ENCODE measurements at regions not wholly inside any gene's neighbourhood (a gene's known extent, or its start where the extent isn't known, plus 50 kb on each side); places are given as distances from the start of the nearest gene placed in this dataset.

DNA sequence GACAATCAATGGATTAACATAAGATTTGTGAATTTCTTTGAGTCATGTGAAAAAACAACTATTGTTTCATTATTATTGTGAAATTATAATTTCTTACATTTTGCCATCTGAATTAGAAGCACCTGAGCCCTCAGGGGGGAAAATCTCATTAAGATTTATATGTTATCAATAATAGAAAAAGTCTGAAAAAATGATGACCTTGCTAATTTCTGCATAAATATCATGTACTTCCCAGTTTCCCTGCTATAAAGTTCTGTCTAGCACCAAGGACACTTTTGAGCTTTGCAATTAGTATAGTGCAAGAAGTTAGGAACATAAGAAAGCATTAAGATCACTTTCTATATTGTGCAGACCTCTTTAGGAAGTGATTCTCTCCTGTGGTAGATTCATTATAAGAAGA lies 488.3 kb upstream of the TUSC1 start:
- Histone ChIP-seq H3K36me3 (no peaks in the 10 kb centered on the region), H3K27me3 (no peaks in the 10 kb centered on the region), H3K4me3 (no peak overlapping the region), H3K4me1 (peaks cover 0 to 6% (median 0%) of the 10 kb centered on the region in 9 donors), H3K27ac (no peak overlapping the region), H3K9me3 (no peaks in the 10 kb centered on the region)
- TF ChIP-seq, protein P1, sequence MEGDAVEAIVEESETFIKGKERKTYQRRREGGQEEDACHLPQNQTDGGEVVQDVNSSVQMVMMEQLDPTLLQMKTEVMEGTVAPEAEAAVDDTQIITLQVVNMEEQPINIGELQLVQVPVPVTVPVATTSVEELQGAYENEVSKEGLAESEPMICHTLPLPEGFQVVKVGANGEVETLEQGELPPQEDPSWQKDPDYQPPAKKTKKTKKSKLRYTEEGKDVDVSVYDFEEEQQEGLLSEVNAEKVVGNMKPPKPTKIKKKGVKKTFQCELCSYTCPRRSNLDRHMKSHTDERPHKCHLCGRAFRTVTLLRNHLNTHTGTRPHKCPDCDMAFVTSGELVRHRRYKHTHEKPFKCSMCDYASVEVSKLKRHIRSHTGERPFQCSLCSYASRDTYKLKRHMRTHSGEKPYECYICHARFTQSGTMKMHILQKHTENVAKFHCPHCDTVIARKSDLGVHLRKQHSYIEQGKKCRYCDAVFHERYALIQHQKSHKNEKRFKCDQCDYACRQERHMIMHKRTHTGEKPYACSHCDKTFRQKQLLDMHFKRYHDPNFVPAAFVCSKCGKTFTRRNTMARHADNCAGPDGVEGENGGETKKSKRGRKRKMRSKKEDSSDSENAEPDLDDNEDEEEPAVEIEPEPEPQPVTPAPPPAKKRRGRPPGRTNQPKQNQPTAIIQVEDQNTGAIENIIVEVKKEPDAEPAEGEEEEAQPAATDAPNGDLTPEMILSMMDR (IDR thresholded peaks at IDR 0.05): no peak
- intact Hi-C loops (cut with DNase I): no loop called here
- ATAC-seq (no peak), DNase-seq (no peak)

DNA sequence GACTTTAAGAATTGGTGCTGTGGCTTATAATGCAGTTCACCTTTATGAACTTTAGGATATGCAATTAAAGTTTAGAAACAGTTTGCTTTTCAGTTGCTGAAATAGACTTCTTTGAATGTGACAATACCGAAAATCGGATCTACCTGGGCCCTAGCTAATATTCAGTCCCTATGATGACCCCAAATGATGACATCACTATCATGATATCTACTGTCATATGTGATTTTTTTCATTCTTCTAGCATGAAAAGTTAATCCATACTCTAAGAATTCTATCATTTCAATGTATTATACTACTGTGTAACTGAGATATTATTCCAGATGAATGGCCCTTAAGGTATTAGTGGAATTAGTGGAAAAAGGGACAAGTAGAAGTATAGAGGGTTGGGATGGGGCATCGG lies 487.2 kb upstream of the TUSC1 start:
- Histone ChIP-seq H3K9me3 (peaks cover 0 to 3% (median 0%) of the 10 kb centered on the region in 11 donors), H3K4me3 (no peak overlapping the region), H3K27me3 (no peaks in the 10 kb centered on the region), H3K27ac (no peak overlapping the region), H3K4me1 (peaks cover 0 to 5% (median 0%) of the 10 kb centered on the region in 9 donors), H3K36me3 (no peaks in the 10 kb centered on the region)
- ATAC-seq (no peak), DNase-seq (no peak)
- WGBS, 2 donors: 88 to 95% methylated on average over 3 of the region's 3 CpGs
- intact Hi-C loops (cut with DNase I): no loop called here
- TF ChIP-seq, protein P1 (IDR thresholded peaks at IDR 0.05): no peak

DNA sequence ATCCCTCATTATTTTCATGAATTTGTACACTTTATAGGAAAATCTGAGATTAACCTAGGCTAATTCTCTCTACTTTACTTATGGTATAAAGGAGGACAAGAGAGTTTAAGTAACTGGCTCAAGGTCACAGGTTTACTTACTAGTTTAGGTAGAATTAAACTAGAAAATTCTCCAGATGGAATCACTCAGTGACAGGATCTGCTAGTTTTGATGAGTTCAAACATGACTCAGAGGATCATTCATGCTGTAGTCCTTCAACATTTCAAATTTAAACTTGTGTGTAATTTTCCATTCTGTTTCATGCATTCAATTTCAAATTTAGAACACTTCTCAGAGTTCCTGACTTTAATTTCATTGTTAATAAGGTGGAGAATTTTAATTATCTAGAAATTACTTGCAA lies 485.7 kb upstream of the TUSC1 start:
- ATAC-seq (no peak), DNase-seq (no peak)
- H3K4me3 ChIP-seq: no peak overlapping the region
- intact Hi-C loops (cut with DNase I): no loop called here
- no peaks in the 10 kb centered on the region for H3K4me1 ChIP-seq
- no peaks in the 10 kb centered on the region for H3K27me3 ChIP-seq
- H3K27ac ChIP-seq: no peak overlapping the region
- H3K36me3 ChIP-seq: no peaks in the 10 kb centered on the region
- H3K9me3 ChIP-seq: peaks cover 0 to 4% (median 0%) of the 10 kb centered on the region in 11 donors
- TF ChIP-seq, protein P1 (IDR thresholded peaks at IDR 0.05): no peak

DNA sequence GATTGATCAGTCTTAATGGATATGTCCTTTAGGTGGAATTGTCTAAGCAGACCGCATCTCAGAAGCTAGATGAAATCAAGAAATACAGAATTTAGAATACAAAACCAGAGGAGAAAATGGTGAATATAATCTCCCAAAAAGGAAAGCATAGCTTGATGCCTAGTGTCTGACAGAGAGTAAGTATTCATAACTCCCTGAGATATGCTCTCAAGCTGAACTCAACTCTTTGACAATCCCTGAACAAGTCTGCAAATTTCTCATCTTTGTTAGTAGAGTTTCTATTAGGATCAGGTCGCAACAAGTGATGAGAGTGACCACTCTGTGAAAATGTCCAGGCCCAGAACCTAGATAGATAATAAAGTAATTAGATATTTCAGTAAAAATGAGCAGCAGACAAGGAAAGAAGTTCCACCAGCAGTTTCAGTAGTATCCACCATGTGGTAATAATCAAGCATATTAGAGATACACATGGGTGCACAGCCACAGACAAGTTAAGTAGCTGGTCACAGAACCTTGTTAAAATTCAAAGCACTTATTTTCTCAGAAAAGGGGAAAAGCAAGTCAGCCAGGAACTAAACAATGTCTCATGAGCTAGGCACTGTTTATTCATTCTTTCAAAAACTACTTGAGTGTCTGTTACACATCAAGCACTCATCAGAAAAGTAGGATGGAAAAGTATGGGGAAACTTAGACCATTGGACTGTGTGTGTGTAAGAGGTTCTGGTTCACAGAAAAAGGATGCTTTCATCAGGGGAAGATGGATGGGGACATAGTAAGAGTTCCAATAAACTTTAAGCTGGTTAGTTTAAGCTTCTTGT lies 481.5 kb upstream of the TUSC1 start:
- H3K36me3 ChIP-seq: no peaks in the 10 kb centered on the region
- intact Hi-C loops (cut with DNase I): no loop called here
- TF ChIP-seq, protein P1 (IDR thresholded peaks at IDR 0.05): no peak
- H3K27me3 ChIP-seq: no peaks in the 10 kb centered on the region
- 70 to 80% methylated on average over 2 of the region's 2 CpGs for WGBS, 2 donors
- no peaks in the 10 kb centered on the region for H3K4me1 ChIP-seq
- H3K27ac ChIP-seq: no peak overlapping the region
- ATAC-seq (no peak), DNase-seq (no peak)
- no peak overlapping the region for H3K4me3 ChIP-seq
- peaks cover 0 to 4% (median 0%) of the 10 kb centered on the region in 11 donors for H3K9me3 ChIP-seq
